HT1080 (cell line): ENCODE measurements at regions not wholly inside any gene's neighbourhood (a gene's known extent, or its start where the extent isn't known, plus 50 kb on each side); places are given as distances from the start of the nearest gene placed in this dataset.
A peak's percentile ranks its signal among the peaks of the same experiment; 100 is the strongest.

Experiments used
- DNase-seq: peaks from one replicate; pipeline ENCODE4 v3.0.0-alpha.2; 2015; ENCODE audit warnings: low read depth

DNA sequence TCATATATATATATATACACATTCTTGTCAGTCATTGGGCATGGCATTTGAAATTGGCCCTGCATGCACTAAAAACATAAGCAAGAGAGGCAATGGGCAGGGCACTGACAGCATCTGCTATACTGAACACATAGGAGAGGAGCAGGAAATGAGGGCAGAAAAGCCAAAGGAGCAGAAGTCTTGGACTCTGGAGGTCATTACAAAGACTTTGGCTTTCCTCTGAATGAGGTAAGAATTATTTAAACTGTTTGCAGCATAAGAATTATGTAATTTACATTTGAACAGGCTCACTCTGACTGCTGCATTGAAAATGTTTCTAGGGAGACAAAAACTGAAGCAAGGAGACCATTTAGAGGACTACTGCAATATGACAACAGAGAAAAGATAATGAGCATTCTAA is 396.5 kb downstream of the PRDM5 start:
- DNase-seq = no peak

- DNase-seq = no peak
These were observed 397.4 kb downstream of the PRDM5 start for GRCh38 chr4:120525106-120525505.

GRCh38 chr4:120524237-120524636 is 398.3 kb downstream of the PRDM5 start:
- DNase-seq = no peak

DNA sequence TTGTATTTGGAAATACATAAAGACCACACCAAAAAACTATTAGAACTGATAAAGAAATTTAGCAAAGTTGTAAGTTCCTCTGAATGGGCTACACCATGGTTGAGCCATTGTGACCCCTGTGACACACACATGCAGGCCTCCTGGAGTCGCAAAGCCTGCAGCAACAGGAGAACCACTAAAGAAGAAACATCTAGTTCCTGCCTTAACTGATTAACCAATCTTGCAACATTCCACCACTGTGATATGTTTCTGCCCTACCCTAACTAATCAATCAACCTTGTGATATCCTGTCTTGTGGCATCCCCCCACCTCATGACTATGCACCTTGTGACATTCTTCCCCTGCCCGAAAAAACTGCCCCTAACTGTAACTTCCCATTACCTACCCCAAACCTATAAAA is 401.8 kb downstream of the PRDM5 start:
- DNase-seq = no peak

- DNase-seq = peak; percentile 91
These were observed 404.6 kb downstream of the PRDM5 start for GRCh38 chr4:120517966-120518365.

DNA sequence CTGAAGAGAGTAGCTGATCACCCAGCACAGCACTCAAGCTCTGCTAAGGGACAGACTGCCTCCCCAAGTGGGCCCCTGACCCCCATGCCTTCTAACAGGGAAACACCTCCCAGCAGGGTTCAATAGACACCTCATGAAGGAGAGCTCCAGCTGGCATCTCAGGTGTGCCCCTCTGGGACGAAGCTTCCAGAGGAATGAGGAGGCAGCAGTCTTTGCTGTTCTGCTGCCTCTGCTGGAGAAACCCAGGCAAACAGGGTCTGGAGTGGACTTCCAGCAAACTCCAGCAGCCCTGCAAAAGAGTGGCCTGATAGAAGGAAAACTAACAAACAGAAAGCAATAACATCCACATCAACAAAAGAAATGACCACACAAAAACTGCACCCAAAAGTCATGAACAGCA is 412.8 kb downstream of the PRDM5 start:
- DNase-seq = no peak

- no peak for DNase-seq
These were observed 413.3 kb downstream of the PRDM5 start for GRCh38 chr4:120509222-120509621.

GRCh38 chr4:120508036-120508435 is 414.5 kb downstream of the PRDM5 start:
- DNase-seq = no peak

DNA sequence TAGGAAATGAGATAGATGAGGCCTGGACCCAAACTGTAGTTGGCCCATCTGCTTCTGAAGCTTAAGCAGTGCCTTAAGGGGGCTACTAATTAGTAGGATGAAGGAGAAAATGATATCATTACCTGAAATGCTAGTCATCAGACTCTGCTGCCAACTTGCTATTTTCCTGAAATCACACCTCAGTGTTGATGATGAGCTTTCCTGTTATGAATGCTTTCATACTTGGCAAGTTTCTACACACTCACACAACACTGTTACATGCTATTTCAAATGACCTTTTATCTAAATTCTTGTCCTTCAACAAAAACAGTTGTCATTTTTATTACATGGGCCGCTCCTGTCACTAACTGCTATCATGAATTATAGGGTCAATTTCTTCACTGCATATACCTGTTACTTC is 416.0 kb downstream of the PRDM5 start:
- no peak for DNase-seq

GRCh38 chr4:120498678-120499077 is 423.8 kb downstream of the PRDM5 start:
- DNase-seq = no peak

DNA sequence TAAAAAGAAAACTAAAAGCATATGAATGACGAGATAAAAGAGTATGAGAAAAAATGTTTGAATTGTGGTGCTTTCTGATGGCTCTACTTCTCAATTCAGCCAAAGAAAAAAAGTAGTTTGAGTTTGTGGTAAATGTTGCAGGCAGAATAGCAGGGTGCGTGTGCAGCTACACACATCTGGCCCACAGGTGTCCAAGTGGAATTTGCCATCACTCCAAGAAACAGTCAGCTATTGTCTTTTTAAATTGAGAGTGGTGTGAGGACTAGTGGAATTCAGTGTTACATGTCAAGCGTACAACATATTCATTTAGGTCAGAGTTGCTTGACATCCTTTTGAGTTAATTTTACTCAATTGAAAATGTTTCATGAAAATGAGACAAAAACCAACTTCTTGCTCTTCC is 424.8 kb upstream of the MAD2L1 start:
- DNase-seq = no peak

GRCh38 chr4:120481756-120482155 is 415.1 kb upstream of the MAD2L1 start:
- DNase-seq = no peak

DNA sequence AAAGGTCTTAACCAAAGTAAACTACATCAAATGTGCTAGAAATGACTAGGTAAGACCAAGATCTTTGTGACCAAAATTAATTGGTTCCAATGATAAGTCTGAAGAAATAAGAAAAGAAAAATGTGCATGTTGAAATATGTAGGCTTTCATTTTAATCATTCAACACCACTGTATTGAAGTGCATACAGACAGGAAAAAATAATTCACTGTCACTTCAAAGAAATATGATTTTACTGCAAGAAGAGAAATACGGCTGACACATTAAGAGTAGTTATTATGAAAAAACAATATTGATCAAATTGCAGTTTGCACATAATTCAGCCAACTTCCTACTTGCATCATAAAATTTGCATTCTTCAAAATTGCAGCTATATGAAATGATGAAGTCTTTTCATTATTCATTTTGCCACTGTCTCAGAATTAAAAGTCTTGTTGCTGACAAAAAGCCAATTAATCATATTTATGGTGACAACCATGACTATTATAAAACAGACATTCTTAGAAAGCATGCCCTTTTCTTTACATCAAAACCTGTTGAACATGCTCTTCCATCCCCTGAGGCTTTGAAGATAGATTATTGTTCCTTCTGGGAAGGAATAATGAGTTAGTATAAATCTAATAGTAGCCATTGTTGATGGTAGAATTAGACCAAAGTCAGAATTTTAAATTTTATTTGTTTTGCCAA is 405.9 kb upstream of the MAD2L1 start:
- no peak for DNase-seq

- no peak for DNase-seq
These were observed 399.8 kb upstream of the MAD2L1 start for GRCh38 chr4:120466429-120466828.

GRCh38 chr4:120454788-120455187 is 388.1 kb upstream of the MAD2L1 start:
- DNase-seq = no peak

DNA sequence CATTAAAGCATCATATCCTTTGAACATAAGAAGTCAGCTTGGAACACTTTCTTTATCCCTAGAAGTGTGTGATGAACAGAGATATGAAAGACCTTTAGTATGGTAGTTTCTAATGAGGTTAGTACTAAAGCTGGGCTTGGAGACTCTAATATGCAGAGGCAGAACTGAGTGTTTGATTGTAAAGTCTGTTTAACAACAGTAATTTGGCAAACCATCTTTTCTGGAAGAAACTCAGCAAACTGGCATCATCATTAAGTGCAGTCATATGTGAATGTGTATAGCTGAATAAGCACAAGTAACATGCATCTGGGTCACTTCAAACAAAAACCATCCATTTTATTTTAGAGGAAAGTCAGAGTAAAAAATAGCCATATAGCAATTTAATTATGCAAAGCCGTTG is 385.9 kb upstream of the MAD2L1 start:
- DNase-seq = no peak

DNA sequence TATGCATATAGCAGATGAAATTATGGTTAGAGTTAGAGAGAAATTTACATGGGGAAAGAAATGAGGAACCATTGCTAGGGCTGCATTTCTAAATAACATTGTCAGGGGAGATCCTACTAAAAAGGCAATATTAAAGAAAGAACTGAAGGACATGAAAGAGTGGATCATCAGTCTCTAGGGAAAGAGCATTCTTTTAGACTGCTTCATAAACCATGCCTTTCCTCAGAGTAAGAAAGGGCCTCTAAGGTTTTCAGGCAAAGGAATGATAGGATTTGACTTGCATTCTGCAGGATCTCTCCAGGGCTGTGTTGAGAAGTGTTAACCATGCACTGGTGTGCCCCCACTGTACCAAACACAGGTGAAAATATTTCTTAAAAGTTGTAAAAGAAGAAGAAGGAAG is 385.4 kb upstream of the MAD2L1 start:
- no peak for DNase-seq

DNA sequence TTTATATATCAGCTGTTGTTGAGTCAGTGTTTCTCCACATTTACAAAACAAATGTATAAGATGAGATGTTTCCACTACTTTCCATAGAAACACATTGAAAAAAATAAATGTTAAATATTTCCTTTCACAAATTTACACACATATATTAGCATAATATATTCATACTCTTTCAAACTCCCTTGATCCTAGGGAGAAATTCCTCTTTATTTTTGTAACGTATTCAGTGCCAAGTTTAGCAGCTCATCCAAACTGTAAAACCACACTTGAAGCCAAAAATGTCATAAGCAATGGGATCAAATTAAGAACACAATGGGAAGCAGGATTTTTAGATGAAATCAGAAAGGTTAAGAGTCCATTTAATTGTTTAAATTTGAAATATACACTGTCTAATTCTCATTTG is 381.1 kb upstream of the MAD2L1 start:
- no peak for DNase-seq

DNA sequence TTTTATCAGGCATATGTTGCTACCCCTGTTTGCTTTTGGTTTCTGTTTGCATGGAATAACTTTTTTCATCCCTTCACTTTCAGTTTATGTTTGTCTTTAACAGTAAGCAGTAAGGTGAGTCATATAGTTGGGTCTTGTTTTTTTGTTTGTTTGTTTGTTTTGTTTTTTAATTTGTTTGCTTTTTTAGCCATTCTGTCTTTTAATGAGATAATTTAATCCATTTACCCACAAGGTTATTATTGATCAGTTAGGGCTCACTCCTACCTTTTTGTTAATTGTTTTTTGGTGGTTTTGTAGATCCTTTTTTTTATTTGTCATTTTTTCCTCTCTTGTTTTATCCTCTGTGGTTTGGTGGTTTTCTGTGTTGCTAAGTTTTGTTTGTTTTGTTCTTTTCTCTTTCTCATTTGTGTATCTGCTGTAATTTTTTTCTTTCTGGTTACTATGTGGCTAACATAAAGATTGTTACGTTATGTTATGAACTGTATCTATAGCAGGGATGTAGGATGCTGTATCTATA is 379.5 kb upstream of the MAD2L1 start:
- DNase-seq = no peak

GRCh38 chr4:120445186-120445585 is 378.5 kb upstream of the MAD2L1 start:
- DNase-seq = no peak

GRCh38 chr4:120443116-120443515 is 376.5 kb upstream of the MAD2L1 start:
- no peak for DNase-seq

GRCh38 chr4:120440730-120441129 is 374.1 kb upstream of the MAD2L1 start:
- no peak for DNase-seq

GRCh38 chr4:120435179-120435578 is 368.5 kb upstream of the MAD2L1 start:
- DNase-seq = no peak

DNA sequence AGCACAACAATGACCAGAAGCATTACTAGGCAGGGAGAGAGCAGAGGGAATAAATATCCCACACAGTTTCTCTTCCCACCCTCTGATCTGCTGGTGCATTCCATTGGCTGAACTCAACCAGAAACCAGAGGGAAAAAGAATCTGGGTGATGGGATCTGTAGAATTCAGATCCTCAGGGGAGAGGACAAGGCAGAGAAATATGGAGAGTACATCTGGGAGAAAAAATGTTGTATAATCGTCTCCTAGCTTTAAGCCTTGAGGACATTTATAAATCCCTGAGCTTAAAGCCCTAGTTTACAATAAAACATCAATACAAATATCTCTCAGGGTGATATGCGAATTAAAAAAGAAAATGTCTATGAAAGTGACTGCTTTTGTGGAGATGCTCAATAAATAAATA is 368.1 kb upstream of the MAD2L1 start:
- DNase-seq = no peak
